ENCODE measurements at regions not wholly inside any gene's neighbourhood (a gene's known extent, or its start where the extent isn't known, plus 50 kb on each side); places are given as distances from the start of the nearest gene placed in this dataset.

DNA sequence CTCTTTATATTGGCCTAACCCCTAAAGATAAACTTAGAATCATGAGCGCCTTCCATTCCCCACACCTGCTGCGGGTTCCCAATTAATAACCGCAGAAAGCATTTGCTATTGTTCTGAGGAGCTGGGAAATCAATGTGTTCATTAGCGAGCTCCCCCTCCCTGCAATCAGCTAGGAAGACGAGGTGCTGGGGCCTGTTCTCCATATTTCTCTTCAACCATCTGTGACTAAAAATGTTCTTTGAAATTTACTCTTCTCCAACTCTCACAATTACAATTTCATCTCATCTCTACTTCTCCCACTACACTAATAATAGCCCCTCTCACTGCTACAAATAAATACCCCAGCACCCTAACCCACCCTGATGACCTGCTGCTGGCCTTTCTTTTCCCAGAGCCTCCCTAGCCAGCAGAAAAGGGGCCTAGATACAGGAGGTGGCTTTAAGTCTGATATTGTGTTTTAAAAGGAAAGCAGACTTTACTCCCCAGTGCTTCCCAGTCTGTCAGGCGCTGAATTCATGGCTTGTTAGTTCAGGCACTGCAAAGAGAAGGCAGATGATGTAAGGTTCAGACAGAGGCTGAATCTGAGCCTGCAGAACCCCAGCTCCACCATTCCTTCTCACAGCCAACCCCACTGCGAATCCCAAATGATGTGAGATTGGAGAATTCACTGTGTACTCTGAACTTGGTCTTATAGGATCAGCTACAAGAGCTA is 477.5 kb upstream of the DAB1 start:
- no peak for DNase-seq

DNA sequence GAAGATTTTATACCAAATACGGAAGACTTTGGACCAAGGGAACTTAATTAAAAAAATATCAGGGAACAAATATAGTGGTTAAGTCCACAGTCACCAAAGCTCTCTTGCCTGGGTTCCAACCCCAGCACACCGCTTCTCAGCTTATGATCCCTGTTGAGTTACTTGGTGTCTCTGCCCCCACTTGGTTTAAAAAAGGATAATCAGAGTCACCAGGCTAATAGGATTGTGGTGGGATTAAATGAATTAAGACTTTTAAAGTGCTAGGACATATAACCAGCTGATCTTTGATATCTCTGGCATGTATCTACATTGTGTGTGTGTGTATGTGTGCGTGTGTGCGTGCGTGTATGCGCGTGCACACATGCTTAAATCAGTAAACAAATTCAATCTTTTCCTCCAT is 474.7 kb upstream of the DAB1 start:
- no peak for DNase-seq

GRCh38 chr1:57897581-57897980 is 473.7 kb upstream of the DAB1 start:
- DNase-seq: no peak

DNA sequence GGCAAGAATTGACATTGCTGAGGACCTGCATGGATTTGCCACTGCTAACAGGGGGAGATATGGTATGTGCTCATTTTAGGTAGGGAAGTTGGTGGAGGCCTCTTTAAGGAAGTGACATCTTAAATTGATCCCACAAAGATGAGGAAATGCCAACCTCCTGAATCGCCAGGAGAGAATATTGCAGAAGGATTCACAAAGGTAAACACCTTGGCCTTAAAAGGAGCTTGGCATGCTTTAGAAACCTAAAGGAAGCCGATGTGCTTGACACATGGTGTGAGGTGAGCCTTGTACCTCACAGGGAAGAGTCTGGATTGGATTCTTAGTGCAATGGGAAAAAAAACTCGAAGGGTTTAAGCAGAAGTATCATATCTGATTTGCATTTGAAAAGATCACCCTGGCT is 470.5 kb upstream of the DAB1 start:
- no peak for DNase-seq

GRCh38 chr1:57889676-57890320 is 465.9 kb upstream of the DAB1 start:
- no peak for DNase-seq

DNA sequence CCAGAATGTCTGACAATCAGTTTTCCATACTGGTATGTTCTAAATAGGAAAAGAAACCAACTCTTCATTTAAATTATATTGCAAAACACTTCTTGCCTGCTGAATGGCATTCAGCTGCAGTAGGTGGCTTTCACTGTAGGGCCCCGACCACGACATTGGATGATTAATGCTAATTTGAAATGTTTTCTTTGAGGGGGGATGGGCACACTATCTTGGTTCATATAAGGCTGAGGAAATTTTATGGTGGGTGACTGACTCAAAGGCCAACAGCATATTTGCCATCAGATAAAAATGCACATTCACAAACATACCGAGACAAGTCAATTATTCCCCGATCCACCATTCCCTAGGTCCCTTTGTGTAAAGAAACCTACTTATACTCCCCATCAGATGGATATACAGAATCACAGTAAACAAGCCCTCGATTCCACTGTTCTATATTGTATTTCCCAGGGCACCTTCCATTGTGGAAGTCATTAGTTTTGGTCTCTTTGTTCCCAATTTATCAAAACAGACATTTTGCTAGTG is 464.2 kb upstream of the DAB1 start:
- DNase-seq: no peak

- no peak for DNase-seq
Measured at GRCh38 chr1:57886376-57886775, 462.5 kb upstream of the DAB1 start.

GRCh38 chr1:57883642-57883995 is 459.8 kb upstream of the DAB1 start:
- no peak for DNase-seq

DNA sequence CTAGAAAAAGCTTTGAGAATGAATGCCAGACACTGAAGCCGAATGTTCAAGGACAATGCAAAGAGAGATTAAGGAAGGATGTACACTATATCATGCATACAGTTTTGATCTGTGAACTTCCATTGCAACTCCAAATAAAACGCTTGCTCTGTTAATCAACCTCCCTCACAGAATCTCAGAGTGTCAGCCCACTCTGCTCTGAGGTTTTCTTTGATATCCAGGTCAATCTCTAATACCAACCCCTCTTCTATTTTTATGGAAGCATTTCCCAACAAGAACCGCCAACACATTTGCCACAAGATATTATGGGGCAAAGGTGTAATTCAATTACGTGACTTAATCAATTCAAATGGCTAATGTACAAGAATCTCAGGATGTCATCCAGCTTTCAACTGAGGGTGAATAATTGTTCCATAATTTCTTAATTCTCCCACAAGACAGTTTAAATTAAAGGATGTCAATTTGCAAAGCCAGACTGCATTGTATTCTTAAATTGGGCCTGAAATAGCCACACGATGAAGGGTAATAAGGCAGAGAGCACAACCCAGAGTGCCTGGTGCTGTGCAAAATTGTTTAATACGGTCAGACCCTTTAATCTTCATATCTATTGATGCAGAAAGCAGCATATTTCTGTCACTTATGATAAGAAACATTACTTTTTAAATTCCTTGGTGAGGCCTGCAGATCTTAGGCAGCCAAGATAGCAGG is 459.2 kb upstream of the DAB1 start:
- no peak for DNase-seq

GRCh38 chr1:57882072-57882471 is 458.2 kb upstream of the DAB1 start:
- DNase-seq: no peak

- DNase-seq: no peak
Measured at GRCh38 chr1:57881639-57882038, 457.8 kb upstream of the DAB1 start.

GRCh38 chr1:57879700-57880099 is 455.8 kb upstream of the DAB1 start:
- no peak for DNase-seq

DNA sequence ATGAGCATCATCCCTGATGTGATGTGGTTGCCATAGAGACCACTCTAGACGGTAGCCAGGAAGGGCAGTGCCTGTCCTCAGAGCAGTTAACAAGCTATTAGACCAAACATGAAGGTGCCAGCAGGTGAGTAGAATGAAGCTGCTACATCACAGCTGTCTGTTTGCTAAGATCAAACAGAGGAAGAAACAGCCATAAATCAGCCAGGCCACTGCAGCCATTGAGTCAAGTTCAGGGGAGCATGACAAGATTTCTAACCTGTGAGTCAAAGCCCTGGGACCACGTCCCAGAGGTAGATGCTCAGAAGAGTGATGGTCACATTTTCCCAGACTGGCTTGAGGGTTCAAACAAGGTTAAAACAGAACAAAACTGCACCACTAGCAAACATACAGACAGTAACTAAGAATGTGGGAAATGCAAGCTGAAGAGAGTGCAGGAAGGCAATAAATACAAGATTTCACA is 450.6 kb upstream of the DAB1 start:
- DNase-seq: no peak

DNA sequence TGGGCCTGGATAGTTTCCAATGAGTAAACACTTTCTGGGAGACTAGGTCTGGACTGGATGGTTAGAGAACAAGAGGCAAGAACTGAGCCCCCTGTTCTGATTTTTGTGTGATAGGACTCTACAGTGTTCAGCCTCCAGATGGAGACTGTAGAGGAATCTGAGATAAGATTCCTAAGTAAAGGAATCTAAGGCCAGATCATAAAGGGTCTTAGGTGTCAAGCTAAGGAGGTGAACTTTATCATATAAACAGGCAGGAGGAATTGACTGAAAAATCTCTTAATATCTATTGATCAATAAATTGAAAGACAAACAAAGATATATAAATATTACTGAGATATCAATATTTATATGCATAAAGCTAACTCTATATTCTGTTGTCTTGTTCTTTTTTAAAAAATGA is 449.1 kb upstream of the DAB1 start:
- DNase-seq: no peak

DNA sequence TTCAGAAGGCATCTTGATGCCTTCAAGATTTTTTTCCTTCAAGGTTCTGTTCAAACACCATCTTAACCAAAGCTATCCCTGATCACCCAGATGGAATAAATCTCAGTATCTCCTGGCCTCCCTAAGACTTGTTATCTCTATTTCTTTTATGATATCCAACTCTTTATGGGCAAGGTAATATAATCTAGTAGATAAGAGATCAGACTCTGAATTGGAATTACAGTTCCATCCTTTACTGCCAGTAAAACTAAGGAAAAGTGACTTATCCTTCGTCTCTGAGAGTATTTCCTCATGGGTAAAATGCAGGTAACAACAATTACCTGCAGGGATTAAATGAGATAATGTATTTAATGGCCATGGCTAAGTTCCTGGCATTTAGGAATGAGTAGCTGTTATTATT is 445.0 kb upstream of the DAB1 start:
- DNase-seq: no peak

DNA sequence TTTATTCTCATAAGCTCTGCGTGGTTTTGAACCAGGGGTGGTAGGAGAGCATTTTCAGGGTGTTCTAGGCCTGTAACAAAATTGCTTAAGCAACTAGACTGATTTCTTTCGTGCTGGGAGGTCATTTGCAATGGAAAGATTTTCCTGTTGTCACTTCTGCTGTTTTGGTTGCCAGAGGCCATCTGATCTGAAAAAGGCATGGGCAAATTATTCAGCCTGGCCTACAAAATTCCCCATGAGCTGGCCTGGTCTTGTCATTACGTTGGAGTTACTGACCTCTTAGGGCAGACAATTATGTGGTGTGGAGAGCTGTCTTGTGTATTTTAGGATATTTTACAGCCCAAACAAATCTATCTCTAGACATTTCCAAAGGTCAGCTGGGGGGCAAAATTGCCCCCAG is 444.4 kb upstream of the DAB1 start:
- no peak for DNase-seq

DNA sequence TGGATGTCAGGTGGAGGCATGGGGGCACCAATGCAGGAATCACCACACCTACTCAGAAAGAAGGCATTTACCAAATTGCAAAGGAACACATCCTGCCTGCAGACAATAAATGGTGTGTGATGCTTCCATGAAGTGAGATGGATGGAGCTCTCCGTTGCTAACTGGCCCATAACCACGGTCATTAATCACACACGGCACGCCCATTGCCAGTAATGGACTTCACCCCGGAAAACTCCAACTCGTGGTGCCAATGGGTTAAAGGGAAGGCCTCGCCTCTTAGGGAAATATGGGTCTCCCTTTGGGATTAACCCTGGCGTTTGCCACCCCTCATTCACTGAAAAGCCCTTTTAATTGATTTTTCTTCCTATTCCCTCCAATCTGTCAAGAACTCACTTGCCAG is 443.1 kb upstream of the DAB1 start:
- no peak for DNase-seq

DNA sequence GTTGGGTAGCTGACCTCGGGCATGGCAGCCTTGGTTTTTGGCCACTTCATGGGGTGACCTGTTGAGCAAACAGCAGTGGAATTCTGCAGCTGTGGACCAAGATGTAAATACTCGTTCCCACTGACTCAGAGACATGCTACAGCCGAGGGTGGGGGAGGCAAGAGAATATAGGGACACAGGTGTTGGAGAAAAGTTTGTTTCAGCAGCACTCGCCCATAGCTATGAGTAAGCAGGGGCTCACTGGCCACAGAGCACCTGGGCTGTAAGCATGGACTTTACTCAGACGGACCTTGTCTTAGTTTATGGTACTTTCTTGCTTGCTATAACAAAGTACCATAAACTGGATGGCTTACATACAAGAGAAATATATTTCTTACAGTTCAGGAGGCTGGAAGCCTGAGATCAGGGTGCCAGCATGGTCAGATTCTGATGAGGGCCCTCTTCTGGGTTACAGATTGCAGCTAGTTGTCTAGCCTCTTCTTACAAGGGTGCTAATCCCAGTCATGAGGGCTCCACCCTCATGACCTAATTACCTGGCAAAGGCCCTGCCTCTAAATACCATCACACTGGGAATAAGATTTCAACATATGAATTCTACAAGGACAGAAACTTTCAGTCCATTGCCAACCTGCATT is 437.2 kb upstream of the DAB1 start:
- DNase-seq: no peak

GRCh38 chr1:57860325-57860724 is 436.5 kb upstream of the DAB1 start:
- no peak for DNase-seq

GRCh38 chr1:57858740-57859139 is 434.9 kb upstream of the DAB1 start:
- DNase-seq: no peak

- no peak for DNase-seq
Measured at GRCh38 chr1:57857809-57858208, 433.9 kb upstream of the DAB1 start.

DNA sequence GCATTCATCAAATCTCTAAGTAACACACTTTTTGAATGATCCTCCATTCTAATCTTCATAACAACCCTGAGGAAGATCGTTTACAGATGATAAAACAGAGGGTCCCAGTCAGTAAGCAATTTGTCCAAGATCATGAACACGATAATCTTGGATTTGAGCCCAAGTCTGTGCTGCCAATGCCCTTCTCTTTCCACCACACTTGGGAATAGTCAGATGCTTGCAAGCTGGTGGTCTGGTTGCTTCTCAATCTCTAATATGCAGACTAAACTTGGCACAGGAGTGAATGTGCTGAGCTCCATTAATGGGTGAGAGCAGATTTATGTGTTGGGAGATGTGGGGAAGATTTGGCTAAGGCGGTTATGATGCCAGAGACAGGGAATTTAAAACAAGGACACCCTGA is 430.6 kb upstream of the DAB1 start:
- no peak for DNase-seq

GRCh38 chr1:57850176-57850940 is 426.5 kb upstream of the DAB1 start:
- DNase-seq: no peak

Measured in Kasumi-1 (cell line).